ENCODE measurements at regions not wholly inside any gene's neighbourhood (a gene's known extent, or its start where the extent isn't known, plus 50 kb on each side); places are given as distances from the start of the nearest gene placed in this dataset.

- TF ChIP-seq GATA3 (IDR thresholded peaks at IDR 0.05; ENCODE audit: low read depth, low read length) (no peak), GATA2 (IDR thresholded peaks at IDR 0.05; ENCODE audit: low read depth, low read length) (no peak; the same call in 1 of the 2 replicates)
Observed at GRCh38 chr3:117547956-117548550, 838.5 kb downstream of the TUSC7 start.

- TF ChIP-seq GATA2 (IDR thresholded peaks at IDR 0.05; ENCODE audit: low read depth, low read length) (no peak), GATA3 (IDR thresholded peaks at IDR 0.05; ENCODE audit: low read depth, low read length) (no peak)
Observed at GRCh38 chr3:117548600-117548999, 839.0 kb downstream of the TUSC7 start.

GRCh38 chr3:117549716-117550115 is 840.1 kb downstream of the TUSC7 start:
- no peak for TF ChIP-seq GATA2 (IDR thresholded peaks at IDR 0.05; ENCODE audit: low read depth, low read length)
- TF ChIP-seq GATA3 (IDR thresholded peaks at IDR 0.05; ENCODE audit: low read depth, low read length): no peak

- TF ChIP-seq GATA3 (IDR thresholded peaks at IDR 0.05; ENCODE audit: low read depth, low read length) (no peak), GATA2 (IDR thresholded peaks at IDR 0.05; ENCODE audit: low read depth, low read length) (no peak)
Observed at GRCh38 chr3:117550766-117551165, 841.2 kb downstream of the TUSC7 start.

GRCh38 chr3:117553461-117553860 is 843.9 kb downstream of the TUSC7 start:
- no peak for TF ChIP-seq GATA2 (IDR thresholded peaks at IDR 0.05; ENCODE audit: low read depth, low read length)
- TF ChIP-seq GATA3 (IDR thresholded peaks at IDR 0.05; ENCODE audit: low read depth, low read length): no peak

- TF ChIP-seq GATA3 (IDR thresholded peaks at IDR 0.05; ENCODE audit: low read depth, low read length): no peak
- no peak for TF ChIP-seq GATA2 (IDR thresholded peaks at IDR 0.05; ENCODE audit: low read depth, low read length)
Observed at GRCh38 chr3:117556646-117557407, 847.2 kb downstream of the TUSC7 start.

GRCh38 chr3:117557464-117558090 is 848.0 kb downstream of the TUSC7 start:
- TF ChIP-seq GATA3 (IDR thresholded peaks at IDR 0.05; ENCODE audit: low read depth, low read length) (no peak), GATA2 (IDR thresholded peaks at IDR 0.05; ENCODE audit: low read depth, low read length) (no peak)

GRCh38 chr3:117558681-117559080 is 849.1 kb downstream of the TUSC7 start:
- TF ChIP-seq GATA2 (IDR thresholded peaks at IDR 0.05; ENCODE audit: low read depth, low read length) (no peak), GATA3 (IDR thresholded peaks at IDR 0.05; ENCODE audit: low read depth, low read length) (no peak)

GRCh38 chr3:117562000-117562399 is 852.4 kb downstream of the TUSC7 start:
- no peak for TF ChIP-seq GATA3 (IDR thresholded peaks at IDR 0.05; ENCODE audit: low read depth, low read length)
- no peak for TF ChIP-seq GATA2 (IDR thresholded peaks at IDR 0.05; ENCODE audit: low read depth, low read length)

GRCh38 chr3:117563063-117563462 is 853.5 kb downstream of the TUSC7 start:
- TF ChIP-seq GATA2 (IDR thresholded peaks at IDR 0.05; ENCODE audit: low read depth, low read length): no peak
- TF ChIP-seq GATA3 (IDR thresholded peaks at IDR 0.05; ENCODE audit: low read depth, low read length): no peak

- TF ChIP-seq GATA2 (IDR thresholded peaks at IDR 0.05; ENCODE audit: low read depth, low read length) (no peak), GATA3 (IDR thresholded peaks at IDR 0.05; ENCODE audit: low read depth, low read length) (no peak)
Observed at GRCh38 chr3:117565777-117566176, 856.2 kb downstream of the TUSC7 start.

GRCh38 chr3:117566926-117567325 is 857.3 kb downstream of the TUSC7 start:
- TF ChIP-seq GATA2 (IDR thresholded peaks at IDR 0.05; ENCODE audit: low read depth, low read length) (no peak), GATA3 (IDR thresholded peaks at IDR 0.05; ENCODE audit: low read depth, low read length) (no peak)

- TF ChIP-seq GATA2 (IDR thresholded peaks at IDR 0.05; ENCODE audit: low read depth, low read length) (no peak), GATA3 (IDR thresholded peaks at IDR 0.05; ENCODE audit: low read depth, low read length) (no peak)
Observed at GRCh38 chr3:117567382-117567781, 857.8 kb downstream of the TUSC7 start.

- TF ChIP-seq GATA3 (IDR thresholded peaks at IDR 0.05; ENCODE audit: low read depth, low read length) (no peak), GATA2 (IDR thresholded peaks at IDR 0.05; ENCODE audit: low read depth, low read length) (no peak)
Observed at GRCh38 chr3:117567906-117568305, 858.3 kb downstream of the TUSC7 start.

GRCh38 chr3:117572786-117573185 is 863.2 kb downstream of the TUSC7 start:
- TF ChIP-seq GATA3 (IDR thresholded peaks at IDR 0.05; ENCODE audit: low read depth, low read length) (no peak), GATA2 (IDR thresholded peaks at IDR 0.05; ENCODE audit: low read depth, low read length) (no peak)
